Daoy (cell line): ENCODE measurements at regions not wholly inside any gene's neighbourhood (a gene's known extent, or its start where the extent isn't known, plus 50 kb on each side); places are given as distances from the start of the nearest gene placed in this dataset.

Source experiments
- DNase-seq: peaks from one replicate; pipeline ENCODE4 v3.0.0-alpha.2; 2015; ENCODE audit warnings: low read depth

DNA sequence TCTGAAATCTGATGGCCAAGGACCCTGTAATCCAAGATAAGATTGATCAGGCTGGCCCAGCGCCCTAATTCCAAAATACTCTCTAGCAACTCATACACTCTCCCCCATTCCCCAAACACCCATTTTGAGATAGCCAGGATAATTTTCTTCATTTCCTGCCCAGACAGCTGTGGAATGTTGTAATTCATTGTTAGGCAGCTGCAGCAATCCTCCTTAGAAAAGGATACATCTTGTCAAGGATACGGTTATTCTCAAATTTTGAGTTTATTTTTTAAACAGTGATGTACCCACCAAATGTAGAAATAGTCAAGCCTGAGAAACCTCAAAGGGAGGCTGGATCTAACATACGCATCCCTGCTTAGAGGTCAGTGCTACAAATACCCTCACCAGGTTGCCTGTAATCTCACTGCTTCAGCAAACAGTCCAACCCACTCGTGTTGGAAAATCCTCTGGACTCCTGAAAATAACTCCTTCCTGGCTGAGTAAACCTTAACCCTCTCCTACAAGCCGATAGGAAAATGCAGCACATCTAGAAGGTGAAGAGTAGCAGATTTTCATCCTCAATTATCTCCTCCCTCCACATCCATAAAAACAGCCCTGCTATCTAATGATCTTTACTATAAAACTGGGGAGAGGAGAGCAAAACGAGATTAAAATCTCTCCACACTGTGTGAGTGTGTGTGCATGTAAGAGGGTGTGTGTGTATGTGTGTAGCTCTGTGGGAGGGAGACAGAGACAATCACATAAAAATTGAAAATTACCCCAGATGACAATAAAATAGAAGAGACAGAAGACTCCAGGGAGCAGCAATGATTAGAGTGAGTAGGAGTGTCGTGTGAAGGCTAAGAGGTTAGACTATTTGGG lies 683.1 kb downstream of the DIAPH3 start:
- DNase-seq: no peak

DNA sequence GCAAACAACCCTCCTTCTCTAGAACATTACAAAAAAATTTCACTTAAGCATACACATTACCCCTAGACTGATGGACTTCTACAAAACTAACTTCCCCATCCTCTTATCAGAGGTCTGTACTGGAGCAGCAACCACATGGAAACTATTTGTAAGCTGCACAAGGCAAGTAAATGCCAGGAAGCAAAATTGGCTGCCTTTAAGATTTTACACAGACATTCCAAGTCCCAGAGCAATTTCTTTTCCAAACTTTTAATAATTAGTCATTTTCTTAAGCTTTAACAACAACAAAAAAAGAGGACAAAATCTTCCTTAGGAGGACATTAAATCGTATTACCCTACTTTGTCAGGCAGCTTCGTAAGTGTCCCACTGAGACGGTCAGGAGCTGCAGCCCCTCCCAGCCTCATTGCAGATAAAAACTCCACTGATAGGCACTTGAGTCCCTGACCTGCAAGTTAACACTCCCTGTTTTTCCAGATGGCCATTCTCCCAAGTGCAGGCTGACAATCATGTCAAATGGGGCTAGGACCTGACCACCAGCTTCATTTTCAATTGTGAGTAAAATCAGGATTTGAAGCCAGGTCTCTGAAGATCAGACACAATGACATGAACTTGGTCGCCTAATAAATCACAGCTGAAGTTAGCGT lies 680.1 kb downstream of the DIAPH3 start:
- no peak for DNase-seq

DNA sequence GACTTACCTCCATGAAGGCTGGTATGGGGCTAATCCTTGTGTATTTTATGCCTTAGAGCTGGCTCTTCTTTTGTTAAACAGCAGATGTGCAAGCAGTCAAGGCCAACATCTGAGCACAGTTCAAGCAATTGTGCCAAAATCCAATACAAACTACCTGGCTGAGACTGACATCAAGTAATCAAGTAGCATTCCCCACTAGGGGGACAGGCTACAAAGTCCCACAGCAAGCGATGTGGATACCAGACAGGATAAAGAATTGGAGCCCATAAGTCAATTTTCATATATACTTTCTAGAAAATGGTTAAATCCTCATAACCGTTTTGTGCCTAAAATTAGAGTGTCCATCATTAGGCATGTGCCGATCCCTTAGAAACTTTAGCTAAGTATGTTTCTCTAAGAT lies 675.8 kb downstream of the DIAPH3 start:
- DNase-seq: no peak

DNA sequence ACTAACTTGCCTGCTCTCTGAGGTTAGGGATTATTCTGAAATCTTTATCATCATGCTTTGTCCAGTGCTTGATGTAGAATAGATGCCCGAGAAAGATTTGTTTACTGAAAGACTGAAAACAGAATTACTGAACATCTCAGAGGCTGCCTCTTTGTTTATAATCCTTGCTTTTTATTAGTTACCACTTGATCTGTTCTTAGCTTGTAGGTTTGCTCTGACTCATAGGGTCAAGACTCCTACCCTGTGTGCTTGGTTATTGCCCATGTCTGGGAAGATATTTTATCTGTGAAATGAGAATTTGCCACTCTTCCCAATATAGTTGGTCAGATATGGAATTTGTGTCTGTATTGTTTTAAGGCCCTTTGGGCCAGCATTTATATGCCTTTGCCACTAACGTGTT lies 675.3 kb downstream of the DIAPH3 start:
- DNase-seq: no peak

DNA sequence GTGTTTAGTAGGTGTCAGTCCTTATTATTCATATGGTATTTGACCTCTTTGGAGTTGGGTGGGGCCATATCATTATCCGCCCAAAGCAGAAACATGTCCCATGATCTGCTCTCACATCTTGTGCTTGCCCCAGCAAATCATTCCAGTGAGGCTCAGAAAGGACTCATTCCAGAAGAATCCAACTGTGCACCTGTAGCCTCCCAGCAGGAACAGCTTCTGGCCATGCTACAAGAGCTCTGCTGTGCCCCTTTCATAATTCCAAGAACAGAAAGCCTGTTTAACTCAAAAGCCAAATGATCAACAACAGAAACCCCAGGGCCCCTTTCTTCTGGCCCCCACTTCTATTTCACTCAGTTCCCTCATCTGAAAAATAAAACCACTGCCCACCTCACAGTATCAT lies 673.1 kb downstream of the DIAPH3 start:
- no peak for DNase-seq

DNA sequence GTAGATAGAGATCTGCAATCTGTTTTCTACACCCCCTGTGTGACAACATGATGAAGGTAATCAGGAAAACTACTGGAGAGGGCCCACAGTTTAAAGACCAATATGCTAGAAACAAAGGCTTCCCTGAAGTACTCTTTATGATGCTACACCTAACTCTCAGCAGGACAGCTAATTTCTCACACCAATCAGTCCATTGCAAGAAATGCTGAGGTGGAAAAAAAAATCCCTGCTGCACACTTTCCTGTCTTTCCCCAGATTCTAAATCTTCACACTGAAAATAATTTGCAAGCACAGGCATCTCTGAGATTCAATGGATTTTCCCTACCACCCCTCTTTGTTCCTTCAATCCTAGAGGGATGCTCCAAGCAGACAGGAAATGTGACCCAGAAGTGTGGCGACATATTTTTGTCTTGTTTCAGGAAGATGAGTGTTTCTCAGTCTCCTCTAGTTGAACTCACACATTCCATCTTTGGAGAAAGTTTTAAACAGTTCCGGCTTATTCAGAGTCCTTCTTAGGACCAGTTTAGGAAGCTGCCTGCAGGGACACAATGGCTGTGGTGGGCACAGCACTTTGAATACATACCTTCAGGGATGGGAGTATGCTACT lies 671.6 kb downstream of the DIAPH3 start:
- DNase-seq: no peak

DNA sequence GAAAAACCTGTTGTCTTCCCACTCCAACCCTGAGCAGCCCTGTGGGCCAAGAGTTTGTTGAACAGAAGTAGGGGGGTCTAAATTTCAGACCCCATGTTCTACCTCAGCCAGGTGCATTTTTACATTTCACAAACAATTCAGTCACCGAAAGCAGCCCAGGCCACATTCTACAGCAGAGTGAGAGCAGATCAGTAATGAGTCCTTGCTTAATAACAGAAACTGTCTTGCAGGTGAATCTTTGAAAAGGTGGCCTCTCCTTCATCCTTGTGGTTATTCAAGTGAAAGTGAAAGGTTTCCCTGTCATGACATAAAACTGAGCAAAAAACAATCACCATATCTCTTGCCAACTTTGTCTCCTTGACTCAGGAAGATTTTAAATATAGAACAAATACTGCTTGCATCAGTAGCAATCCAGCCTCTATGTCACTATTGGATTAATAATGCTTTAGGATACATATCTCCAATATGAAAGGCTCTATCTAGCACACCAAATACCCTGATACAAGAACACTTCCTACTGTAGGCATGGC lies 670.2 kb downstream of the DIAPH3 start:
- no peak for DNase-seq

DNA sequence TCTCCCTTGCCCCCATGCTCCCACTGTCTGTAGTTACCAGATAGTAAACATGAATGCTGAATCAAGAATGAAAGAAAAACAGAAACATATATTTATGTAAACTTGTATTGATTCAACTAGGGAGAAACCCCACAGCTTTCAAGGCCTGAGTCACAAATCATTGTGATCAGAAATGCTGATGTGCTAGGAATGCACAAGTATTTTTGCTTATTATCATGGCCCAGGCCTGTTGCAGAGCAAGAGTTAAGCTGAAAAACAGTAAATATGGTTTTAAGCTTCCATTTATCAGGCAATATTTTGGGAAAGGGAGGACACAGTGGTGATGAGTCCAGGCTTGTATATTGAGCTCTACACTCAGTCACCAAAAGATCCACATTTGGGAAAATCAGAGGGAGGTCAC lies 669.6 kb downstream of the DIAPH3 start:
- no peak for DNase-seq

DNA sequence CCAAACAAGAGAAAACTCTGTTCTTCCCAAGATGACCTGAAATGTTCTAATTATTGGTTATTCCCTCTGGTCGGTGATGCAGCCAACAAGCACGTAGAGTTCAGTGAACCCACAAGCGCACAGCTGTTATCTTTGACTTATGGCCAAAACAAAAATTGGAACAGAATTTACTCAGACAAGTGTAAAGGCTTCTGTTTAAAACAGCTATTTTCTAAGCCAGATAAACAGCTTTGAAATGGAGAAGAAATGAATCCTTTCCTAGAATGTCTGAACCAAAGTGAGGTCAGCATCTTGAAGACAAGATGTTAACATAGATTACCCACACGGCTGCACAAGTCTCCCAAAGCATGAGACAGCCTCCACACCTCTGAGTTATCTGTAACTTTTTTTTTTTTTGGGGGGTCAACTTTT lies 669.2 kb downstream of the DIAPH3 start:
- DNase-seq: no peak

DNA sequence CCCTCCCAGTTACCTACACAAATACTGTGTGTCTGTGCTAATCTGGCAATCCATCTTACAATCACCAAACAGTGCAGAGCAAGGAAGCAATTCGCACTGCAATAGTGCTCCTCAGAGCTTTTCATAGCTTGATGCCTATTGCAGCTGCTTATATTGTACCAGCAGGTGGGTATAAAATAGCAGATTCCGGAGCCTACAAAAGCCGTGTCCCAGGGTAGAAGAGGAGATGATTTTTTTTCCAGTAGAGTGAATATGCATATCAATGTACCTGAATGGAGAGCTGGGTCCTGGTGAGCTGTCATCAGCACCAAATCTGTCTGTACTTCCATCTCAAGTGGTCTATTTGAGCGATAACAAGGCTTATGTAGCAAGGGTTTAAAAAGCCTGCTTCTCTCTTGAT lies 668.4 kb downstream of the DIAPH3 start:
- DNase-seq: no peak

DNA sequence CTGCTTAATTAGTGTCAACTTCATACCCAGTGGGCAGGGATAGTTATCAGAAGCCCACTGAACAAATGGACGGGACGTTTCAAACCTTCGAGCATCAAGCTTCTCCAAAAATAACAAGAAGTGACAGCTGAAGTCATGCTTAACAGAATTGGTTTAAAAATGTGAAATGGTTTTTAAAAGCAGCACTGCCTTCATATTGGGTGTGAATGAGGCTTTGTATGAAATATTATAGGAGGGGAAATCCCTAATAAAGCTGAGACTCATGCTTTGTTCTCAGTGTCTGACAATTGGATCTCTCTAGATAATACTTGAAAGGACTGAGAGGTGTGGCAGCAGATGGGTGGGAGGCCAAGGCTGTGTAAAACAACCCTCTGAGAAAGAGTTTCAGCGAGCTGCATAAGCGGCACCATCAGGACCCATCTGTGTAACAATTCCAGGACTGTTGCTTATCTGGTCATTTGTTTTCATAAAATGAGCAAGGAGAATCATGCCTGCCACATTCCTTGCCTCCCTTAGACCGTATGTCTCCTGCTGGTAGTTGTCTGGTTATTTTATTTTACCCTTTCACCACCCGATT lies 667.7 kb downstream of the DIAPH3 start:
- no peak for DNase-seq

DNA sequence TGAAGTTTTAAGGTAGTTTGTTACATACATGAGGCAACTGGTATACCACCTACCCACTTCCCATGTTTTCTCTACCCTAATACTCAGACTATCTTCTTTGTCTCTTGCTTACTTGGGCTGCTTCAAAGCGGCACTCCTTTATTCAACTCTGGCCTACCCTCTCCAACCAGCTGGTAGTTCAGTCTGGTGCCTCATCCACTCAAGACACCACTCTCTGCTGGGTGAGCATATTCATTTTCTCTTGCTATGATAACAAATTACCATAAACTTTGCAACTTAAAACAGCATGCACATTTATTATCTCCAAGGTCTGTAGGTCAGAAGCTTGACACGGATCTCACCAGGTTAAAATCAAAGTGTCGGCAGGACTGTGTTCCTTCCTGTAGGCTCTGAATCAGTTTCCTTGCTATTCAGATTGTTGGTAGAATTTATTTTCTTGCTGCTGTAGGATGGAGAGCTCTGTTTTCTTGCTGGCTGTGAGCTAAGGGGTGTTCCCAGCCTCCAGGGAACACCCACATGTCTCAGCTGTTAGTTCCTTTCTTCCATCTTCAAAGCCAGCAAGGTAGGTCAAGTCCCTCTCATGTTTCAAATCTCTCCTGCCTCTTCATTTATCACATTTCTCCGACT lies 666.0 kb downstream of the DIAPH3 start:
- DNase-seq: no peak

DNA sequence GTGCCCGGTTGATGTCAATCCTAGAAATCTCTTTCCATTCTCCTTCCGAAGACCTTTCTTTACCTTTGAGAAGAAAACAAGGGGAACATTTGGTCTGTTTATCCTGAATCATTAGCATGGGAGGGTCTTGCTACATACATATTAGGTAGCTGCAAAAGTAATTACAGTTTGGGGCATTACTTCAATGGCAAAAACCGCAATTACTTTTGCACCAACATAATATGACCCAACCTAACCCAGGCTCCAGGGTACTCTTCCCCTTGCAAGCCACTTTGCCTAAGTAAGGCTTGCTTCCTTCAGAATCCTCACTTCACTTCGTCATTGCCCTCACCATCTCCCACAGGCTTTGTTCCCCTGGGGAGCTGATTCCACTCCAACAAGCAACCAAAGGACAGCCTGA lies 662.7 kb downstream of the DIAPH3 start:
- DNase-seq: no peak

DNA sequence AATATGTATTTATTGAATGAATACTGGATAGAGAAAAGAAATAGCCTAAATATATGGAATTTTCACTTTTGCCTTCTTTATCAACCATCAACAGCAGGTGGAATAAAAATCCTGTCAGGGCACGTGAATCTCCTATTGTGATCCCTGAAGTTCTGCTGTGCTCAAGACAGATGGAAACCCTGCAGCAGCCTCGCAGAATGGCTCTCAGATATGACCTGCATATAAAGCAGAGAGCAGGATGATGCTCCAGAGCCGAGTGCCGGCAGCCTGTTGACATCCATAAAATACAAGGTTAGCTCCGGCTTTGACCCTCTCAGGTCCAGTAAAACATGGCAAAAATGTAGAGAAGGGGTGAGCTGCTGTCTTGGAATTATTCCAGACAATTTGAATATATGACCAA lies 659.3 kb downstream of the DIAPH3 start:
- no peak for DNase-seq

DNA sequence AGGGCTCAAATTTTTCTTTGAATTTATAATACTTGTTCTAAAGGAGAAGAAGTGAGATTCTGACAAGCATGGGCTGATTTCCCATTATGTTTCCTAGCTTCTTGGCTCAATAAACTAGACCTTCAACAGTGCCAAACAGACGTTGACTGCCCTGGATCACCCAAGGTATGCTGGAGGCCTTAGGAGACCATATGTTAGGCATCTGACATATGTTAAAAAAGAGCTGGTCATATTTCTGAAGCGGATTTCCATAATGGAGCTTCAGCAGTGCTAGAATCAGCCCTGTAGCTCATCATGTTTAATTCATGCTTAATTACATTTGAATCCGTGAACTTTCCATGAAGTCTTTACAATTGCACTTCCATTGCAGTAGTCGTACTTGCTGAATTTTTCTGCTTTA lies 653.3 kb downstream of the DIAPH3 start:
- DNase-seq: no peak

DNA sequence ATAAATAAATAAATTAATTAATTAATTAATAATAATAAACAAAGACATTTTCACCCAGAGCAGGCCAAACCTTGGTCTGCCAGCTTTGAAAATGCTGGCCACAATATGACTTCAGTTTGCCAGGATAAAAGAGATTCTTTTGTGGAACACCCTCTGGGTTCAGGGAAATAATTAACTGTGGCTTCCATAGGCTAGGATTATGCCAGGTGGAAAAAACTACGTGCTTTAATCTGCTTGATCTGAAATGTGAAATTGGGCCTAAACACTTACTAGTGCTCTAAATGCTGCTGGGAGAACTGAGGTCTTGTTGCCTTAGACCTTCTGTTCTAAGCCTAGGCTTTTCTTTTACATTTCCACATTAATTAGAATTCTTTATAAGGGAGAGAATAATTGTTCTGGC lies 650.0 kb downstream of the DIAPH3 start:
- no peak for DNase-seq

DNA sequence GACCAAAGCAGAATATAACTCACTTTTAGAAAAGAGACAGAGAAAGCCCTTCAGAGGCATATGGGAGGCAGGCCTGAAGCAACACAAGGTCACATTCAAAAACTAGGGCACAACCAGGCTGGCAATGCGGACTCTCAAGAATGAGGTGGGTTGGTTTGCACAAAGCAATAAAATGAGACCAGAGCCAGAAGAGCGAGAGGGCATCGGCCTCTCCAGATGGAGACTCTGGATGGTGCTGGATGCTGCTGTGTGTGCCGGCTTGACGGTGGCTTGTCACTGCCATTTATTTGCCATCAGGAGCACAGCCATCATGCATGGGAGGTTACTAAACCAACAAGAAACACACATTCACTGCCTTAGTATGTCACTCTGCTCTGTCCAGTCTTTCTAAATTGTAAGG lies 649.4 kb downstream of the DIAPH3 start:
- DNase-seq: no peak

DNA sequence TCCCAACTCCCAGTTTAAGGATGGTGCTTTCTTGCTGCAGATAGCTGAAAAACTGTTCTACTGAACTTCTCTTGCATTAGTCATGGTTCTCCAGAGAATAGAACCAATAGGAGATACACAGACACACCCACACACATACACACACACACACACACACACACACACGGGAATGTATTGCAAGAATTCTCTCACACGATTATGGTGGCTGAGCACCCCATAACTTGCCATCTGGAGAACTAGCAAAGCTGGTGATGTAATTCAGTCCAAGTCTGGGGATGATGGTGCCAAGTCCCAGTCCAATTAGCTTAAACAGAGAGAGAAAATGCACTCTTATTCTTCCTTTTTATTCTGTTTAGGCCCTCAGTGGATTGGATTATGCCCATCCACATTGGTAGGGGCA lies 643.9 kb downstream of the DIAPH3 start:
- DNase-seq: no peak

DNA sequence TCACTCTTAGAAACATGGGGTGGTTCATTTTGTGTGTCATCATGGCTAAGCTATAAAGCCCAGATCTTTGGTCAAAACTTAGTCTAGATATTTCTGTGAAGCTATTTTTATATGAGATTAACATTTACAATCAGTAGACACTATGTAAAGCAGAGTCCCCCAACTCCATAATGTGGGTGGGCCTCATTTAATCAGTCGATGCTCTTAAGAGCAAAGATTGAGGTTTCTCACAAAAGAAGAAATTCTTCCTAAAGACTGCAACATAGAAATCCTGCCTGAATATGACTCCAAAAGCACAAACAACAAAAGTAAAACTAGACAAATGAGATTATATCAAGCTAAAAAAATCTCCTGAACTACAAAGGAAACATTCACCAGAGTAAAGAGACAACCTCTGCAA lies 642.2 kb downstream of the DIAPH3 start:
- DNase-seq: no peak

DNA sequence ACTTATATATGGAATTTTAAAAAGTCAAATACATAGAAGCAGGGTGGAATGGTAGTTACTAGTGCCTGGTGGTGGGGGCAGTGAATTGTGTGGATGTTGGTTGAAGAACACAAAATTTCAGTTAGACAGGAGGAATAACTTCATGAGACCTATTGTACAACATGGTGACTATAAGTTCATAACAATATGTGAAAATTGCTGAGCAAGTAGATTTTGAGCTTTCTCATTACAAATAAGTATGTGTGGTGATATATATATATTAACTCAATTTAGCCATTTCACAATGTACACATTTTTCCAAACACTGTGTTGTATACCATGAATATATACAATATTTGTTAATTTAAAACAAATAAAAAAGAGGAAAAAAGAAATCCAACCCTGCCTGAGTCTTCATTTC lies 641.1 kb downstream of the DIAPH3 start:
- no peak for DNase-seq

DNA sequence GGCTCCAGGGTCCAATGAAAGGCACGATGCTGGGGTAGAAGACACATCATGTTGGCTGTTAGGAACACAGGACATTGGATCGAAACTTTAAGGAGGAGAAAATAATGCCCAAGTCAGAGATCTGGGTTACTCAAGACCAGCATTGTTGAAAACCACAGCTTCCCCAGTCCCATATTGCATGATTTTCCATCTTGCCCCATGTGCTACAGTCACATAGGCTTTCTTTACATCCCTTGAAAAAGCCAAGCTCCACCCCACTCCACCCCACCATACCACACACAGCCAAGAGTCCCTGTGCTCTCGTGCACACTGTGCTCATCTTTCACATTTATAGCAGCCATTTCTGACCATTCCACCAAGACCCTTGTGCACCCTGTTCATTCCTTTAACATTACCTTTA lies 636.2 kb downstream of the DIAPH3 start:
- no peak for DNase-seq

DNA sequence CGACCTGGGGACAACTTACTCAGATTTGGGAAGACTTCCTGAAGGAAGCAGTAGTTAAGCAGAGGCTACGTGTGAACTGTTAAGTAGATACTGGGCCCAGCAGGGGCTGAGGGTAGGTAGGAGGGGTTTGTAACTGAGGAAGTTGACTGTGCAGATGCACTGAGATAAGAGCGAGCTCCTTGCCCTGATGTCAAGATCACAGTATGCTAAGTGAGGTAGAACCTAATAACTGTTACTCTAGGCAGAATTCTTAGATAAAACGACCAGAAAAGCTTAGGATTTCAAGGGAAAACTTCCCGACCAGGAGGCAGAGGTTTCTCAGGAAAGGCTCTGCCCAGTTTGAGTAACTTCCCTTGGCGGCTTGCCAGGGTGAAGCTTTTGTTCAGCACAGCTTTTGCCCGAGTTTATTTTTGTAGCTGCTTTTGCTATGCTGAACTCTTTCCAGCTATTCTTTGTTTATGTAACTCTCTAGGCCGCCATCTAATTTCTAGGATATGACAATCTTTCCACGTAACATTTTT lies 632.1 kb downstream of the DIAPH3 start:
- DNase-seq: peak; percentile 18
